GM12878 (cell line): ENCODE measurements at regions not wholly inside any gene's neighbourhood (a gene's known extent, or its start where the extent isn't known, plus 50 kb on each side); places are given as distances from the start of the nearest gene placed in this dataset.

Experiments used
- ATAC-seq: fragments of 200-7000 bp; cut with Tn5 transposase; 3 replicates; pipeline ENCODE4 v1.9.1; 2020; ENCODE audit warnings: mild to moderate bottlenecking, moderate library complexity
- BruUV-seq: library from RNA; stranded (reverse); fragments of 400-500 nt; replicated peaks from 2 replicates; lab custom pipeline; 2021; lab: Mats Ljungman, UMichigan
- CTCF ChIA-PET: fragments of 300-600 bp; sonication (Branson Sonifier 250); formaldehyde crosslinking; extraction: SDS; loops from one replicate; lab custom pipeline; 2021; ENCODE audit warnings: inconsistent platforms; lab: Yijun Ruan, JAX
- POLR2A ChIA-PET: fragments of 350-600 bp; formaldehyde crosslinking; extraction: SDS; loops from one replicate; lab custom pipeline; 2021; ENCODE audit warnings: inconsistent platforms; lab: Charles Lee
- RAD21 ChIA-PET: fragments of 300-600 bp; sonication (Branson Sonifier 250); formaldehyde crosslinking; loops from one replicate; lab custom pipeline; 2023; ENCODE audit warnings: antibody characterized with exemption; ENCODE audit not compliant: unreplicated experiment; lab: Charles Lee
- SMC1A ChIA-PET: fragments of 300-600 bp; sonication (Branson Sonifier 250); formaldehyde crosslinking; loops from one replicate; lab custom pipeline; 2023; ENCODE audit not compliant: unreplicated experiment, uncharacterized antibody; lab: Charles Lee
- DNase-seq: peaks from one replicate; pipeline ENCODE4 v3.0.0-alpha.2; 2011; ENCODE audit warnings: low read depth, low spot score
- FAIRE-seq: peaks from 3 replicates; lab custom pipeline; 2011; peaks lifted over from hg19 to GRCh38; lab: Jason Lieb, UNC
- H2AFZ ChIP-seq: 2 replicates; pipeline ENCODE4 v1.6.0; 2011; ENCODE audit warnings: low read depth, low read length, control low read depth; ENCODE audit not compliant: control insufficient read depth
- H3K27ac ChIP-seq: 2 replicates; pipeline ENCODE4 v1.5.1; 2011; ENCODE audit warnings: control low read depth; ENCODE audit not compliant: control insufficient read depth, insufficient read depth
- H3K27me3 ChIP-seq, 2 experiments: replicated peaks in 1 of 2; 2 replicates each; pipeline versions ENCODE4 v1.6.0 to v1.6.1; 2011; ENCODE audit warnings: low read length in 1 of 2; ENCODE audit not compliant: control insufficient read depth in 2 of 2, insufficient read depth in 2 of 2
- H3K36me3 ChIP-seq, 2 experiments: 2 replicates each; pipeline ENCODE4 v1.5.1; 2011; ENCODE audit warnings: low read length in 1 of 2; ENCODE audit not compliant: control insufficient read depth in 2 of 2, insufficient read depth in 2 of 2
- H3K4me1 ChIP-seq: 2 replicates; pipeline ENCODE4 v1.6.1; 2011; ENCODE audit warnings: mild to moderate bottlenecking, low read length, moderate library complexity, mixed read lengths; ENCODE audit not compliant: control insufficient read depth, insufficient read depth
- H3K4me2 ChIP-seq: 2 replicates; pipeline ENCODE4 v1.6.0; 2011; ENCODE audit warnings: control low read depth; ENCODE audit not compliant: control insufficient read depth, insufficient read depth
- H3K4me3 ChIP-seq: fragments of 200-600 bp; sonication (generic); 2 replicates; pipeline ENCODE4 v1.5.1; 2016
- H3K79me2 ChIP-seq: 2 replicates; pipeline ENCODE4 v1.6.0; 2011; ENCODE audit warnings: low read length; ENCODE audit not compliant: control insufficient read depth, insufficient read depth
- H3K9ac ChIP-seq: 2 replicates; pipeline ENCODE4 v1.8.0; 2011; ENCODE audit warnings: low read length, control low read depth, mixed read lengths; ENCODE audit not compliant: control insufficient read depth, insufficient read depth
- H3K9me3 ChIP-seq: replicated peaks from 3 replicates; pipeline ENCODE4 v1.5.1; 2011; ENCODE audit warnings: mild to moderate bottlenecking, low read length; ENCODE audit not compliant: control insufficient read depth, insufficient read depth
- H4K20me1 ChIP-seq: 2 replicates; pipeline ENCODE4 v1.6.0; 2011; ENCODE audit not compliant: control insufficient read depth, insufficient read depth
- BCL3 ChIP-seq: IDR thresholded peaks from 2 replicates; pipeline ENCODE4 v1.6.1; 2011; ENCODE audit warnings: borderline replicate concordance, low read depth, mild to moderate bottlenecking, moderate library complexity, low read length; ENCODE audit not compliant: insufficient read depth, poor library complexity, severe bottlenecking
- CUX1 ChIP-seq: IDR thresholded peaks from 2 replicates; pipeline ENCODE4 v1.6.1; 2012; ENCODE audit warnings: improper control_type of control experiment, low read depth, low read length; ENCODE audit not compliant: insufficient replicate concordance
- MLLT1 ChIP-seq: fragments of 450-650 bp; IDR thresholded peaks from 2 replicates; pipeline ENCODE4 v1.6.1; 2016; ENCODE audit warnings: mild to moderate bottlenecking
- MYC ChIP-seq: IDR thresholded peaks from 2 replicates; pipeline ENCODE4 v1.6.1; 2011; ENCODE audit warnings: mild to moderate bottlenecking, low read length, moderate library complexity, inconsistent platforms; ENCODE audit not compliant: insufficient read depth, insufficient replicate concordance, insufficient read length, severe bottlenecking
- PAX5 ChIP-seq: IDR thresholded peaks from 2 replicates; pipeline ENCODE4 v1.6.1; 2011; ENCODE audit warnings: low read depth, low read length, borderline replicate concordance
- RAD51 ChIP-seq: fragments of 450-650 bp; IDR thresholded peaks from 2 replicates; pipeline ENCODE4 v1.6.1; 2016; ENCODE audit warnings: moderate library complexity, mild to moderate bottlenecking, inconsistent platforms
- RELA ChIP-seq: fragments of 450-650 bp; IDR thresholded peaks from 2 replicates; pipeline ENCODE4 v1.8.0; 2014; ENCODE audit warnings: borderline replicate concordance; ENCODE audit not compliant: partially characterized antibody
- STAT3 ChIP-seq: IDR thresholded peaks from 2 replicates; pipeline ENCODE4 v1.6.1; 2011; ENCODE audit warnings: low read depth, low read length, improper control_type of control experiment
- WGBS: methylation state at CpG from one replicate; pipeline ENCODE4 v1.1.6; 2016; ENCODE audit warnings: low lambda C conversion rate; ENCODE audit not compliant: insufficient replicate concordance, insufficient coverage; ENCODE audit errors: missing lambda C conversion rate; 5-methylcytosine and 5-hydroxymethylcytosine counted together
- in situ Hi-C: fragments of 300-500 bp; cut with MboI; formaldehyde crosslinking; loops from 9 replicates; pipeline ENCODE4 v1.14.3; 2018; ENCODE audit warnings: mixed read lengths
- intact Hi-C: fragments of 100-400 bp; cut with micrococcal nuclease; formaldehyde crosslinking; loops from one replicate; pipeline ENCODE4 v1.14.2; 2022; ENCODE audit not compliant: unreplicated experiment

- Histone ChIP-seq H3K27ac (no peak overlapping the region), H3K4me1 (no peaks in the 10 kb centered on the region), H2AFZ (no peak overlapping the region), H3K27me3 (no peaks in the 10 kb centered on the region), H3K79me2 (no peaks in the 10 kb centered on the region), H3K4me2 (no peak overlapping the region), H3K4me3 (no peak overlapping the region), H3K9me3 (no peaks in the 10 kb centered on the region), H3K36me3 (no peaks in the 10 kb centered on the region), H4K20me1 (no peaks in the 10 kb centered on the region), H3K9ac (no peak overlapping the region)
- ATAC-seq (no peak), DNase-seq (no peak), FAIRE-seq (no peak)
- TF ChIP-seq CUX1, result no peak
- TF ChIP-seq STAT3, result no peak
- no peak for TF ChIP-seq PAX5
- TF ChIP-seq RELA, result no peak
- no peak for TF ChIP-seq MLLT1
- TF ChIP-seq RAD51, result no peak
- TF ChIP-seq BCL3, result no peak
- TF ChIP-seq MYC, result no peak
- POLR2A ChIA-PET, result no interaction called here
- SMC1A ChIA-PET, result no interaction called here
- RAD21 ChIA-PET, result interaction anchor here (0.7 kb wide), 1 partner anchor 676 kb away, joined by 3 read pairs; no protein-coding TSS in a partner anchor
- no TSS peak for BruUV-seq
- 71% methylated on average over 3 of the region's 3 CpGs for WGBS
- intact Hi-C loops, result no loop called here
- in situ Hi-C loops, result no loop called here
- CTCF ChIA-PET, result interaction anchor here (1.2 kb wide), 1 partner anchor 695 kb away, joined by 4 read pairs; no protein-coding TSS in a partner anchor
Observed at GRCh38 chr3:72571052-72571451, 277.2 kb downstream of the SHQ1 start.
